ENCODE measurements at regions not wholly inside any gene's neighbourhood (a gene's known extent, or its start where the extent isn't known, plus 50 kb on each side); places are given as distances from the start of the nearest gene placed in this dataset.

- no peak for DNase-seq (ENCODE audit: low read depth)
- H3K4me3 ChIP-seq (ENCODE audit: low read depth, low read length): no peak overlapping the region
- no peak for TF ChIP-seq CTCF (conservative IDR thresholded peaks at IDR 0.05; ENCODE audit: low read depth, low read length)
These were observed 129.6 kb upstream of the ABCA1 start for GRCh38 chr9:105057551-105057950.

- no peak for DNase-seq (ENCODE audit: low read depth)
- no peak overlapping the region for H3K4me3 ChIP-seq (ENCODE audit: low read depth, low read length)
- no peak for TF ChIP-seq CTCF (conservative IDR thresholded peaks at IDR 0.05; ENCODE audit: low read depth, low read length)
These were observed 131.3 kb upstream of the ABCA1 start for GRCh38 chr9:105059252-105059651.

GRCh38 chr9:105062222-105062855 is 134.4 kb upstream of the ABCA1 start:
- H3K4me3 ChIP-seq (ENCODE audit: low read depth, low read length): no peak overlapping the region
- DNase-seq (ENCODE audit: low read depth): no peak
- TF ChIP-seq CTCF (conservative IDR thresholded peaks at IDR 0.05; ENCODE audit: low read depth, low read length): no peak

- DNase-seq (ENCODE audit: low read depth): peak; percentile 86
- TF ChIP-seq CTCF (conservative IDR thresholded peaks at IDR 0.05; ENCODE audit: low read depth, low read length): no peak
These were observed 136.5 kb upstream of the ABCA1 start for GRCh38 chr9:105064248-105065097.

GRCh38 chr9:105065098-105066088 is 137.4 kb upstream of the ABCA1 start:
- no peak for TF ChIP-seq CTCF (conservative IDR thresholded peaks at IDR 0.05; ENCODE audit: low read depth, low read length)
- H3K4me3 ChIP-seq (ENCODE audit: low read depth, low read length): no peak overlapping the region
- DNase-seq (ENCODE audit: low read depth): no peak

More at GRCh38 chr9:105064248-105065097, 136.5 kb upstream of the ABCA1 start:
- no peak overlapping the region for H3K4me3 ChIP-seq (ENCODE audit: low read depth, low read length)

- H3K4me3 ChIP-seq (ENCODE audit: low read depth, low read length): no peak overlapping the region
- no peak for DNase-seq (ENCODE audit: low read depth)
- TF ChIP-seq CTCF (conservative IDR thresholded peaks at IDR 0.05; ENCODE audit: low read depth, low read length): no peak
These were observed 138.4 kb upstream of the ABCA1 start for GRCh38 chr9:105066275-105066865.
